NB4 (cell line): ENCODE measurements at regions not wholly inside any gene's neighbourhood (a gene's known extent, or its start where the extent isn't known, plus 50 kb on each side); places are given as distances from the start of the nearest gene placed in this dataset.

ENCODE experiments used
- POLR2A ChIP-seq: IDR thresholded peaks from 2 replicates; pipeline ENCODE4 v1.6.1; 2011; ENCODE audit warnings: mild to moderate bottlenecking; ENCODE audit not compliant: insufficient read length; ENCODE audit errors: extremely low read depth
- TF ChIP-seq, protein P1 (sequence below): IDR thresholded peaks from one replicate; pipeline ENCODE4 v1.5.1; 2012; ENCODE audit warnings: low read depth, low read length
- TF ChIP-seq, protein P2 (sequence below): IDR thresholded peaks from 2 replicates; pipeline ENCODE4 v1.6.1; 2011; ENCODE audit warnings: low read depth, low read length

DNA sequence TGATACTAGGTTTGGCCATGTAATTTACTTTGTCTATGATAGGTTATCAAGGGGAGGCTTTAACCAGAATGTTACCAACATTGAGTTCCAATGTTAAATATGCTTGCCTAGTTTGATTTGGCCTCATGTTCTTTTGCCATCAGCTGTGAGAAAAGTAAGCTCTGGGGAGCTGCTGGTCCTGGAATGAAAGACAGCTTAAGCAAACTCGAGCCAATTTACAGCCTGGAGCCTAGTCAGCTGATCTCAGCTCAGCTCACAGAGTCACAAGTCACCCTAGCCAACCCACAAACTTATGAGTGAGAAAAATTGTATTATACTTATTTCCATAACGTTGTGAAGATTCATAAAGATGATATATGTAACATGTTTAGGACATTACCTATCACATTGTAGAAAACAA is 426.7 kb downstream of the RWDD3 start:
- no peak for TF ChIP-seq POLR2A
- TF ChIP-seq, protein P1, sequence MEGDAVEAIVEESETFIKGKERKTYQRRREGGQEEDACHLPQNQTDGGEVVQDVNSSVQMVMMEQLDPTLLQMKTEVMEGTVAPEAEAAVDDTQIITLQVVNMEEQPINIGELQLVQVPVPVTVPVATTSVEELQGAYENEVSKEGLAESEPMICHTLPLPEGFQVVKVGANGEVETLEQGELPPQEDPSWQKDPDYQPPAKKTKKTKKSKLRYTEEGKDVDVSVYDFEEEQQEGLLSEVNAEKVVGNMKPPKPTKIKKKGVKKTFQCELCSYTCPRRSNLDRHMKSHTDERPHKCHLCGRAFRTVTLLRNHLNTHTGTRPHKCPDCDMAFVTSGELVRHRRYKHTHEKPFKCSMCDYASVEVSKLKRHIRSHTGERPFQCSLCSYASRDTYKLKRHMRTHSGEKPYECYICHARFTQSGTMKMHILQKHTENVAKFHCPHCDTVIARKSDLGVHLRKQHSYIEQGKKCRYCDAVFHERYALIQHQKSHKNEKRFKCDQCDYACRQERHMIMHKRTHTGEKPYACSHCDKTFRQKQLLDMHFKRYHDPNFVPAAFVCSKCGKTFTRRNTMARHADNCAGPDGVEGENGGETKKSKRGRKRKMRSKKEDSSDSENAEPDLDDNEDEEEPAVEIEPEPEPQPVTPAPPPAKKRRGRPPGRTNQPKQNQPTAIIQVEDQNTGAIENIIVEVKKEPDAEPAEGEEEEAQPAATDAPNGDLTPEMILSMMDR, result no peak
- TF ChIP-seq, protein P2, sequence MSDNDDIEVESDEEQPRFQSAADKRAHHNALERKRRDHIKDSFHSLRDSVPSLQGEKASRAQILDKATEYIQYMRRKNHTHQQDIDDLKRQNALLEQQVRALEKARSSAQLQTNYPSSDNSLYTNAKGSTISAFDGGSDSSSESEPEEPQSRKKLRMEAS, result no peak
